Vagina (tissue), 2 donors: ENCODE measurements at regions not wholly inside any gene's neighbourhood (a gene's known extent, or its start where the extent isn't known, plus 50 kb on each side); places are given as distances from the start of the nearest gene placed in this dataset.

ENCODE experiments used
- CTCF ChIP-seq, 3 experiments: fragments of 450-650 bp in 2 of 3; fragments of 200-600 bp in 1 of 3; sonication (generic) in 1 of 3; IDR thresholded peaks; one replicate each; pipeline ENCODE4 v1.5.1; 2017 to 2019; ENCODE audit warnings: antibody characterized with exemption in 3 of 3, mild to moderate bottlenecking in 2 of 3, moderate library complexity in 2 of 3
- POLR2A ChIP-seq, 2 donors: fragments of 450-650 bp; IDR thresholded peaks; one replicate each; pipeline ENCODE4 v1.6.1; 2017; ENCODE audit warnings: antibody characterized with exemption in 2 of 2, mild to moderate bottlenecking in 2 of 2, moderate library complexity in 2 of 2
- POLR2AphosphoS5 ChIP-seq, 2 donors: sonication (generic); formaldehyde crosslinking; IDR thresholded peaks; one replicate each; pipeline ENCODE4 v1.9.0; 2017; ENCODE audit warnings: antibody characterized with exemption in 2 of 2, mild to moderate bottlenecking in 2 of 2, low read depth in 1 of 2; ENCODE audit not compliant: insufficient read depth in 1 of 2

GRCh38 chr20:23282111-23282510 is 68.5 kb upstream of the NXT1 start:
- TF ChIP-seq CTCF (IDR thresholded peaks at IDR 0.05): no peak
- TF ChIP-seq POLR2AphosphoS5 (IDR thresholded peaks at IDR 0.05; ENCODE audit: insufficient read depth in 1 of 2, low read depth in 1 of 2): no peak
- no peak for TF ChIP-seq POLR2A (IDR thresholded peaks at IDR 0.05)
